Activated naive CD4-positive, alpha-beta T cell treated with anti-CD3 and anti-CD28 coated beads, Interleukin-2, amount 50 U/mL, for 24 hours (primary cell): ENCODE measurements at regions not wholly inside any gene's neighbourhood (a gene's known extent, or its start where the extent isn't known, plus 50 kb on each side); places are given as distances from the start of the nearest gene placed in this dataset.
"Not testable (repeated sequence)": the region's sequence is repeated elsewhere in the genome, so short reads cannot be mapped to it uniquely, and the experiment has no call there.

Experiments used
- H3K27ac Mint-ChIP-seq: one replicate; pipeline ENCODE4 v1.8.0; 2021; ENCODE audit warnings: mild to moderate bottlenecking, mixed read lengths
- H3K27me3 Mint-ChIP-seq: one replicate; pipeline ENCODE4 v1.8.0; 2021; ENCODE audit warnings: mixed read lengths
- H3K36me3 Mint-ChIP-seq: one replicate; pipeline ENCODE4 v1.8.0; 2021; ENCODE audit warnings: mixed read lengths
- H3K4me1 Mint-ChIP-seq: one replicate; pipeline ENCODE4 v1.8.0; 2021; ENCODE audit warnings: mixed read lengths
- H3K4me3 Mint-ChIP-seq: one replicate; pipeline ENCODE4 v1.8.0; 2021; ENCODE audit warnings: mild to moderate bottlenecking, mixed read lengths
- H3K9me3 Mint-ChIP-seq: one replicate; pipeline ENCODE4 v1.8.0; 2021; ENCODE audit warnings: mixed read lengths

DNA sequence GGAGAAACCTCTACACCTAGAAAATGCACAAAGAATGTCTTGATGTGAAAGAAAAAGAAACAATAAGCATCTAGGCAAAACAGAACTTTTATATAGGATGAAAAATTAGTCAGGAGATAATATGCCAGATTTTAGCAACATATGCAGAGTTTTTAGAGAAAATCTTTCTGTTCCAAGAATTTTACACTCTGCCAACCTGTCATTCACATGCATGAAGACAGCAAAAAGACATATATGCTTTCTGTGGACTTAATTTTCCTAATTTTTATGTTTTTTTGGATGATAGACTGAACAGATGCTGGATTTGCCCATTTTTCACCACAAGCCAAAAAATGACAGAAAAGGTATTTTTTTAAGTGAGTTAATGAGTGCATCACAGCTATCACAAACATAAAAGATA lies 637.3 kb downstream of the TRIB2 start:
- H3K4me1 Mint-ChIP-seq, result no peaks in the 10 kb centered on the region
- no peak overlapping the region for H3K4me3 Mint-ChIP-seq
- no peaks in the 10 kb centered on the region for H3K27me3 Mint-ChIP-seq
- no peak overlapping the region for H3K27ac Mint-ChIP-seq
- no peaks in the 10 kb centered on the region for H3K9me3 Mint-ChIP-seq
- no peaks in the 10 kb centered on the region for H3K36me3 Mint-ChIP-seq

DNA sequence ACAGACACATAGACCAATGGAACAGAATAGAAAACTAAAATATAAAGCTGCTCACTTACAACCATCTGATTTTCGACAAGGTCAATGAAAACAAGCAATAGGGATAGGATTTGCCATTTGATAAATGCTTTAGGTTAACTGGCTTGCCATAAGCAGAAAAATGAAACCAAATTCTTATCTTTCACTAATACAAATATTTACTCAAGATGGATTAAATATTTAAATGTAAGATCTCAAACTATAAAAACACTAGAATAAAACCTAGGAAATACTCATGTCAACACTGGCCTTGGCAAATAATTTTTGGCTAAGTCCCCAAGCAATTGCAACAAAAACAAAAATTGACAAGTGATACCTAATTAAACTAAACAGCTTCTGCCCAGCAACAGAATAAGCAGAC lies 665.2 kb downstream of the TRIB2 start:
- H3K36me3 Mint-ChIP-seq, H3K27ac Mint-ChIP-seq, H3K9me3 Mint-ChIP-seq, H3K4me3 Mint-ChIP-seq, H3K27me3 Mint-ChIP-seq, H3K4me1 Mint-ChIP-seq: not testable (repeated sequence)

DNA sequence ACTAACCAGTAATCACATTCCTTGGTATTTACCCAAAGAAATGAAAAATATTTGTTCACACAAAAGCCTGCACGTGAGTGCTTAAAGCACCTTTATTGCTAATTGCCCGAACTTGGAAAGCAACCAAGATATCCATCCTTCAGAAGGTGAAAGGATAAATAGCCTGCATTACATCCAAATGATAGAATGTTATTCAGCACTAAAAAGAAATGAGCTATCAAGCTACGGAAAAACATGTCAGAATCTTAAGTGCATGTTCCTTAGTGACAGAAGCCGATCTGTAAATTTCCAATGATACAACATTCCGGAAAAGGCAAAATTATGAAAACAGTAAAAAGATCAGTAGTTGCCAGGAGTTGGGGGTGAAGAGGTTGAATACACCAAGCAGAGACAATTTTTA lies 672.4 kb downstream of the TRIB2 start:
- not testable (repeated sequence) for H3K27ac Mint-ChIP-seq, H3K4me3 Mint-ChIP-seq, H3K36me3 Mint-ChIP-seq, H3K4me1 Mint-ChIP-seq, H3K9me3 Mint-ChIP-seq, H3K27me3 Mint-ChIP-seq

DNA sequence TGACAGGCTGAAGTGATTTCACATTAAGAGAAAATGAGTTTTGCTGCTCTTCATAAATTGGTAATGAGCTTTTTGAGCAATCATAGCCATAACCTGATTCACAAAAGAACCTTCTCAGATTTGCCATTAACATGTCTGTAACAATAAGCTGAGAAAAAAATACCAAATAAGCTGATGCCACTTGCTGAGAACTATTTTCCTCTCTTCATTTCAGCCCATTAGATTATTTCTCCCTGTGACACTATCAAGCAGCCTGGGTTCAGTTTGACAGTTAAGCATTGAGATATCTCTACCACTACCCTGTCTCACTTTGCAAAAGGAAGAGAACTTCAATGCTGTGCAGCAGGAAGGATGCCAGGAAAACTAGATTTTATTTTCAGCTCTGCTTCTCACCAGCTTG lies 673.9 kb downstream of the TRIB2 start:
- no peaks in the 10 kb centered on the region for H3K4me1 Mint-ChIP-seq
- no peak overlapping the region for H3K27ac Mint-ChIP-seq
- H3K4me3 Mint-ChIP-seq, result no peak overlapping the region
- H3K9me3 Mint-ChIP-seq, result peaks cover 4% of the 10 kb centered on the region
- H3K27me3 Mint-ChIP-seq, result no peaks in the 10 kb centered on the region
- H3K36me3 Mint-ChIP-seq, result no peaks in the 10 kb centered on the region

DNA sequence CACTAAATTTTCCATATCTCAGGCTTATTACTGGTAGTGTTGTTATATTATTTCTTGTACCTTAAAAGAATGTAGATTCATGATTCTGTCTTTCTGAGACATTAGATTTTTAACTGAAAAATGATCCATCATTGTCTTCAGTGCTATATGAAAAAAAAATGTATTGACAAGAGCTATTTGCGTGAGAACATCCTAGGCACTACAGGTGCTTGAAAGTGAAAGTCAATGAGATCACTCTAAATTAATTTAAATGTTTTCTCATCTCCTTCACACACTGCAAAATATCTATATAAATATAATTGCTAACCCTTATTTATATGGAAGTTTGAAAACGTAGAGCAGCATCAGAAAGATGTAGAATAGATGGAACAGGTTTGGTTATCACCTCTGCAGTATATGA lies 684.6 kb downstream of the TRIB2 start:
- peaks cover 15% of the 10 kb centered on the region for H3K9me3 Mint-ChIP-seq
- no peak overlapping the region for H3K27ac Mint-ChIP-seq
- no peaks in the 10 kb centered on the region for H3K4me1 Mint-ChIP-seq
- H3K4me3 Mint-ChIP-seq, result no peak overlapping the region
- H3K27me3 Mint-ChIP-seq, result no peaks in the 10 kb centered on the region
- H3K36me3 Mint-ChIP-seq, result no peaks in the 10 kb centered on the region

DNA sequence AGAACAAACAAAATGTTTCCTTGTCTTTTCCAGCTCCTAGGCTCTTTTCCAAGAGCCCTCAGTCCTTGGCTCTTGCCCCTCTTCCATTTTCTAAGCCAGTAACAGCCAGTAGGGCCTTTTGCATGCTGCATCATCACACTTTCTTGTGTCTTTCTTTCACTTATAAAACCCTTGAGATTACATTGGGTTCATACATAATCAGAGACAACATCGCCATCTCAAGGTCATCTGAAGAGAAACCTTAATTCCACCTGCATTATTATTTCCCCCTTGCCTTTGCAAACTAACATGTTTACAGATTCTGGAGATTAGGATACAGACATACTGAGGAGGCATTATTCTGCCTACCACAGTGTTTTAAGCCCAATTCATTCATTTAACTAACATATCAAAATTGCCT lies 697.3 kb downstream of the TRIB2 start:
- no peaks in the 10 kb centered on the region for H3K36me3 Mint-ChIP-seq
- H3K27ac Mint-ChIP-seq, result no peak overlapping the region
- H3K9me3 Mint-ChIP-seq, result peaks cover 4% of the 10 kb centered on the region
- H3K4me1 Mint-ChIP-seq, result no peaks in the 10 kb centered on the region
- H3K27me3 Mint-ChIP-seq, result no peaks in the 10 kb centered on the region
- H3K4me3 Mint-ChIP-seq, result no peak overlapping the region

DNA sequence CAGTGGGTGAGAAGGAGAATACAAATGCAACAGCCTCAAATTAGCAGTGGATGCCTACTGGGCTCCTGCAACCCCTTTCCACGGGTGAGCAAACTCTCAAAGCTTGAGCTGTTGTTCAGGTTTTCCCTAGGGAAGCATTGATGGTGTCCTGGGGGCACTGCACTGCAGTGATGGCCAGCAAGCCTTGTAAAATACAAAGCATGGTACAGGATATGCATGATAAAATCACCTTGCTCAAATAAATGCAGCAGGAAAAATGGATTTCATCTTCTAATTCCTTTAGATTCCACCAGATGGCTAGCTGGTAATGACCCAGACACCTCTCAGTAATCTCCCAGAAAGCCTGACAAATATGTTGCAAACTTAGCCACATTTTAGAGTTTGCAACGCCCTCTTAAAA lies 698.2 kb downstream of the TRIB2 start:
- Mint-ChIP-seq H3K9me3 (peaks cover 4% of the 10 kb centered on the region), H3K27ac (no peak overlapping the region), H3K4me3 (no peak overlapping the region), H3K4me1 (no peaks in the 10 kb centered on the region), H3K36me3 (no peaks in the 10 kb centered on the region), H3K27me3 (no peaks in the 10 kb centered on the region)

DNA sequence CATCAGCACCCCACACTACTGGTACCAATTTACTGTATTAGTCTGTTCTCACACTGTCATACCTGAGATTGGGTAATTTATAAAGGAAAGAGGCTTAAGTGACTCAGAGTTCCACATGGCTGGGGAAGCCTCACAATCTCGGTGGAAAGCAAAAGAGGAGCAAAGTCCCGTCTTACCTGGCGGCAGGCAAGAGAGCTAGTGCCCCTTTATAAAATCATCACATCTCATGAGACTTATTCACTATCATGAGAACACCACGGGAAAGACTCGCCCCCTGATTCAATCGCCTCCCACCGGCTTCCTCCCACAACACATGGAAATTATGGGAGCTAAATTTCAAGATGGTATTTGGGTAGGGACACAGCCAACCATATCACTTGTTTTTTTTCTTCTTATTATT lies 717.2 kb downstream of the TRIB2 start:
- Mint-ChIP-seq H3K4me1 (no peaks in the 10 kb centered on the region), H3K9me3 (no peaks in the 10 kb centered on the region), H3K27me3 (no peaks in the 10 kb centered on the region), H3K4me3 (no peak overlapping the region), H3K27ac (no peak overlapping the region), H3K36me3 (no peaks in the 10 kb centered on the region)

DNA sequence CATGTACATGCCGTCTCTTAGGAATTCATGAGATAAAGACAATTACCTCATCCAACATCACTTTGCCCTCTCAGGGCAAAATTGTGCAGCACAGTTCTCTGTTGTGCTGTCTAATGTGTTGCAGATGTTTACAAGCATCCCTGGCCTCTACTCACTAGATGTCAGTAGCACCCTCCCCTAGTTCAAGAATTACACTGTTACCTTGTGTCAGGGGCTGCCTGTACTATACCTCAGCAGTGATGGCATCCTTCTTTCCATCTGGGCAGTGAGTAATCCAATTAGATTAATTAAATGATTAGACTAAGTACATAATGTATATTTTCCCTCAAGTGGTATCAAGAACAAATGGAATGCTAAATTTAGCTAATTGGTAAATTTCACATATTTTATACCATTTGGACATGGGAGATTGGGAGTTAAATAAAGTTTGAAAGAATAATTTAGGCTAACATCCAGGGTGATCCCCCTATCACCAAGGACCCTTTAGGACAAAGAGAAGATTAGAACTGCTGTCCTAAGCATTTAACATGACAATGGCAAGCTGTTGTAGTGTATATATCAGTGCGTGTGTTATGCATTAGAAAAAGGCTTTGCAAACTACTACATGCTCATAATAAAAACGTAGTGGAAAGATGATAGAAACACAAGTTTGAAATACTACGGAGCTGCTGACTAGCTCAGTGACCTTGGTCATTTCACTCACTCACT lies 727.0 kb downstream of the TRIB2 start:
- H3K9me3 Mint-ChIP-seq, H3K4me1 Mint-ChIP-seq, H3K36me3 Mint-ChIP-seq, H3K4me3 Mint-ChIP-seq, H3K27me3 Mint-ChIP-seq, H3K27ac Mint-ChIP-seq: not testable (repeated sequence)

DNA sequence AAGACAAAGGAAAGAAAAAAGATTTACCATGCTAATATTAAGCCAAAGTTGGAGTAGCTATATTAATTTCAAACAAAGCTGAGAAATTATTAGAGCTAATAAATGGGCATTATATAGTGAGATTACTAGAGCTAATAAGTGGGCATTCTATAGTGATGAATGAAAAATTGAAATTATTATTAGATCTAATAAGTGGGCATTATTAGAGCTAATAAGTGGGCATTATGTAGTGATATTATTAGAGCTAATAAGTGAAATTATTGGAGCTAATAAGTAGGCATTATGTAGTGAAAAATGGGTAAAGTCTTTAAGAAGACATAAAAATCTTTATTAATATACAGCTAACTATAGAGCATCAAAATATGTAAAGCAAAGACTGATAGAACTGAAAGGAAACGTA lies 745.7 kb downstream of the TRIB2 start:
- H3K4me3 Mint-ChIP-seq, result no peak overlapping the region
- no peaks in the 10 kb centered on the region for H3K4me1 Mint-ChIP-seq
- no peak overlapping the region for H3K27ac Mint-ChIP-seq
- peaks cover 6% of the 10 kb centered on the region for H3K9me3 Mint-ChIP-seq
- no peaks in the 10 kb centered on the region for H3K36me3 Mint-ChIP-seq
- no peaks in the 10 kb centered on the region for H3K27me3 Mint-ChIP-seq

DNA sequence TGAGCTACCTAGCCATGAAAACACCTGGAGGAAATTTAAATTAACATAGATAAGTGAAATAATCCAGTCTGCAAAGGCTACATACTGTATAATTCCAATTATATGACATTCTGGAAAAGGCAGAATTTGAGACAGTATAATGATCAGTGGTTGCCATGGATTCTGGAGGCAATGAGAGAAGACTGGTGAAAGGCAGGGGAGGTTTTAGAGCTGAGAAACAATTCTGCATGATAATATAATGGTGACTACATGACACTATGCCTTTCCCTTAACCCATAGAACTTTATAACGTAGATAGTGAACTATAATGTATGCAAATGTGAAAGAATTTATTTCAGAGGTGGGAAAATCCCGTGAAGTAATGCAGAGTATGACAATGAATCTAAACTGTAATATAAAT lies 749.3 kb downstream of the TRIB2 start:
- H3K4me1 Mint-ChIP-seq, result no peaks in the 10 kb centered on the region
- H3K27ac Mint-ChIP-seq, result no peak overlapping the region
- no peaks in the 10 kb centered on the region for H3K36me3 Mint-ChIP-seq
- H3K4me3 Mint-ChIP-seq, result no peak overlapping the region
- H3K27me3 Mint-ChIP-seq, result no peaks in the 10 kb centered on the region
- H3K9me3 Mint-ChIP-seq, result peaks cover 2% of the 10 kb centered on the region

DNA sequence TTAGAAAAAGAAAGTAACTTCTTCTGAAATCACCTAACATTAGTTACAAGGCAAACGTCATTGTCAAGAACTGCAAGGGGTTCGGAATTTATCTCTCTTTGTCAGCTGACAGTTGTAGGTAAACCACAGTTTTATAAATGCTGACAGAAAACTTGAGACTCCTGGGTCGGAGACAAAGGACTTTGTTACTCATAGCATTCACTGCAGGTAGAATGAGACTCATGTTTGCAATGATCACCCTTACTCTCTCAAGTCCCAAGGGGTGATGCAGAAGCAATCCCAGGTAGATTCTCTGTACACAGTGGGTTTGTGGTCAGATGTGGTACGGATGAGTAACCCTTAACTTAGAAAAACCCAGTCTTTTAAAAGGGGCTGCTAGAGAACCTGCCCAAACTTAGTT lies 757.8 kb downstream of the TRIB2 start:
- Mint-ChIP-seq H3K4me1 (no peaks in the 10 kb centered on the region), H3K36me3 (no peaks in the 10 kb centered on the region), H3K27me3 (no peaks in the 10 kb centered on the region), H3K4me3 (no peak overlapping the region), H3K9me3 (no peaks in the 10 kb centered on the region), H3K27ac (no peak overlapping the region)

DNA sequence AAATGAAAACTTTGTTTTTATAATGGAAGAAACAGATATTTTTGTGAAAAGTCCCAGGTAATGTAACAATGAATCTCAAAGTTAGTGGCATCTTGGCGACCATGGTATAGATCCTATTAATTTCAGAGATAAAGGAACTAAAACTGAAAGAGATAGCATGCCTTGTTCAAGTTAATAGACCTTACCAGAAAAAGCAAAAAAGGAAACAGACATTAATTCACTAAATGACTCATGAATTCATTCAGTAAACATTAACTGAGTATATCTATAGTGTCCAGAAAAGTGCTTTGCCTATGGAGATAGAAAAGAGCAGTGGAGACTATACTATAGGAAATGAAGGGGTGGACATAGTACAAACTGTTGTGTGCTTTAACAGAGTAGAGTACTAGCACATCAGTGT lies 763.3 kb downstream of the TRIB2 start:
- Mint-ChIP-seq H3K4me3 (no peak overlapping the region), H3K27ac (no peak overlapping the region), H3K4me1 (no peaks in the 10 kb centered on the region), H3K9me3 (no peaks in the 10 kb centered on the region), H3K36me3 (no peaks in the 10 kb centered on the region), H3K27me3 (no peaks in the 10 kb centered on the region)

DNA sequence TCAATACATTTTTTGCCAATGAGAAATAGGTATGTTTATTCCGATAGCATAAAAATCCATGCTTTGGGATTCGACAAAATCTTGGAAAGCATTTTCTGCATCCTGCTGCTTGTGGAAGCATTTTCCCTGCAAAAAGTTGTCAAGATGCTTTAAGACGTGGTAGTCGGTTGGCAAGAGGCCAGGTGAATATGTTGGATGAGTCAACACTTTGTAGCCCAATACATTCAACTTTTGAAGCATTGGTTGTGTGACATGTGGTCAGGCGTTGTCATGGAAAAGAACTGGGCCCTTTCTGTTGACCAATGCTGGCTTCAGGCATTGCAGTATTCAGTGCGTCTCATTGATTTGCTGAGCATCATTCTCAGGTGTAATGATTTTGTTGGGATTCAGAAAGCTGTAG lies 764.5 kb downstream of the TRIB2 start:
- no peaks in the 10 kb centered on the region for H3K27me3 Mint-ChIP-seq
- no peak overlapping the region for H3K27ac Mint-ChIP-seq
- H3K4me1 Mint-ChIP-seq, result no peaks in the 10 kb centered on the region
- no peaks in the 10 kb centered on the region for H3K36me3 Mint-ChIP-seq
- H3K4me3 Mint-ChIP-seq, result no peak overlapping the region
- no peaks in the 10 kb centered on the region for H3K9me3 Mint-ChIP-seq

DNA sequence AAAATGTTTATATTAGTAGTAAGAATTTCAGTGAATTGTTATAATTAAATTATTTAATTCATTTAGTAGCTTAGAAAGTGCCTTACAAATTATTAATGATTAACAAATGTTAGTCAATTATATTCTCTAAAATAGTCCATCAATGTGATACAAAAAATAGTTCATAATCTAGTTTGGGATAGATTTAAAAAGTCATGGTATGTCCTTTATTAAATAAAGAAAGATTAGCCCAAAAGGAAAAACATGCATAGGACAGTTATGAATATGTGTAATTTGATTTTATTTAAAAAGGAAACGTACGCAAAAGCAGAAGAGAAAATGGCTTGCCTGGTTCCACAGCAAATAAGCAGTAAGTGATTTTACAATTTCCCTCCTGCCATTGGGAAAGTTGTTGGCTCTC lies 768.5 kb downstream of the TRIB2 start:
- H3K9me3 Mint-ChIP-seq, result no peaks in the 10 kb centered on the region
- no peaks in the 10 kb centered on the region for H3K27me3 Mint-ChIP-seq
- no peaks in the 10 kb centered on the region for H3K36me3 Mint-ChIP-seq
- H3K4me1 Mint-ChIP-seq, result no peaks in the 10 kb centered on the region
- no peak overlapping the region for H3K27ac Mint-ChIP-seq
- H3K4me3 Mint-ChIP-seq, result no peak overlapping the region

DNA sequence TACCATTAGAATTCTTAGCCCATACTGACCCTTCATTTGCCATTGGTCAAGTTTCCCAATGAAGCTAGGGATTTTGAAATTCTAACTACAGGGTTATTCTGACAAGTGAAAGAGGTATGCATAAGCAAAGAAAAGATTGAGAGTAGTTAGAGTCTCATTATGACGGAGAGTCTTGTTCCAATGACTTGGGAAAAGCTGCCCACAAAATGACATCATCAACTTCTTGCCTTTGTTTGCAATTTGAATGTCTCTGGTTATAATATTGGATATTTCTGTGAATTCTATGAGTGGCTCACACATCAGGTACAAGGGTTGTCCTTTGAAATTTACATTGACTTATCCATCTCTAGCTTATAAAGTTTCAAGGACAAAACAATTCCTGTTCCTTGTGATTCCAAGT lies 772.2 kb downstream of the TRIB2 start:
- no peak overlapping the region for H3K4me3 Mint-ChIP-seq
- H3K9me3 Mint-ChIP-seq, result no peaks in the 10 kb centered on the region
- no peak overlapping the region for H3K27ac Mint-ChIP-seq
- no peaks in the 10 kb centered on the region for H3K27me3 Mint-ChIP-seq
- no peaks in the 10 kb centered on the region for H3K4me1 Mint-ChIP-seq
- no peaks in the 10 kb centered on the region for H3K36me3 Mint-ChIP-seq

DNA sequence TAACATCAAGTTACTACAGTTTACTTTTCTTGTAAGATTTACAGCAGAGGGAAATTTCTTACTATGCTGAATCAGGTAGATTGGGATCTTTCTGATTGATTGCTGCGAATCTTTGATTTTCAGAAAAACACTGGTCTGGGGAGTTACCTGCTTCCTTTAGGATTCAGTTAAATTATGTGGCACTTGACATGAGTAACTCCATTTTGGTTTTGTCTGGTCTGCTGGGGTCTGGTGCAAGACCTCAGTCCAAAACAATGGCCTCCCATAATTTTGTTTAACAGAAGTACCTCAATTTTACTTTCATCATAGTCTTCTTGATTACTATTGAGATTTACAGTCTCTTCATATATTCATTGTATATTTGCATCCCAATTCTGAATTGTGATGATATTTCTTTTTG lies 775.5 kb downstream of the TRIB2 start:
- Mint-ChIP-seq H3K9me3 (no peaks in the 10 kb centered on the region), H3K4me1 (no peaks in the 10 kb centered on the region), H3K27me3 (no peaks in the 10 kb centered on the region), H3K4me3 (no peak overlapping the region), H3K36me3 (no peaks in the 10 kb centered on the region), H3K27ac (no peak overlapping the region)
